ENCODE measurements at regions not wholly inside any gene's neighbourhood (a gene's known extent, or its start where the extent isn't known, plus 50 kb on each side); places are given as distances from the start of the nearest gene placed in this dataset.

- H3K36me3 ChIP-seq = no peaks in the 10 kb centered on the region
- H3K27ac ChIP-seq = no peak overlapping the region
- 87% methylated on average over 2 of the region's 2 CpGs for WGBS
- no peaks in the 10 kb centered on the region for H3K4me1 ChIP-seq
- no peak overlapping the region for H3K4me3 ChIP-seq
- no peaks in the 10 kb centered on the region for H3K9me3 ChIP-seq
- TF ChIP-seq EP300 (IDR thresholded peaks at IDR 0.05) (no peak), POLR2AphosphoS5 (IDR thresholded peaks at IDR 0.05) (no peak), POLR2A (IDR thresholded peaks at IDR 0.05) (no peak), CTCF (IDR thresholded peaks at IDR 0.05) (no peak)
- DNase-seq (ENCODE audit: low spot score in 2 of 2) = no peak
- H3K27me3 ChIP-seq = no peaks in the 10 kb centered on the region
Measured at GRCh38 chr1:88350648-88351047, 333.4 kb upstream of the PKN2 start.

- Histone ChIP-seq H3K27me3 (no peaks in the 10 kb centered on the region), H3K36me3 (no peaks in the 10 kb centered on the region), H3K9me3 (no peaks in the 10 kb centered on the region), H3K27ac (no peak overlapping the region), H3K4me3 (no peak overlapping the region), H3K4me1 (no peaks in the 10 kb centered on the region)
- 32% methylated on average over 3 of the region's 3 CpGs for WGBS
- no peak for DNase-seq (ENCODE audit: low spot score in 2 of 2)
- no peak for TF ChIP-seq CTCF (IDR thresholded peaks at IDR 0.05)
- TF ChIP-seq EP300 (IDR thresholded peaks at IDR 0.05) = no peak
- TF ChIP-seq POLR2AphosphoS5 (IDR thresholded peaks at IDR 0.05) = no peak
- TF ChIP-seq POLR2A (IDR thresholded peaks at IDR 0.05) = no peak
Measured at GRCh38 chr1:88351960-88352359, 332.1 kb upstream of the PKN2 start.

GRCh38 chr1:88354256-88354655, 329.8 kb upstream of the PKN2 start:
- Histone ChIP-seq H3K27me3 (no peaks in the 10 kb centered on the region), H3K4me3 (no peak overlapping the region), H3K27ac (no peak overlapping the region), H3K36me3 (no peaks in the 10 kb centered on the region), H3K9me3 (no peaks in the 10 kb centered on the region), H3K4me1 (no peaks in the 10 kb centered on the region)
- TF ChIP-seq POLR2A (IDR thresholded peaks at IDR 0.05) (no peak), EP300 (IDR thresholded peaks at IDR 0.05) (no peak), CTCF (IDR thresholded peaks at IDR 0.05) (no peak), POLR2AphosphoS5 (IDR thresholded peaks at IDR 0.05) (no peak)
- no peak for DNase-seq (ENCODE audit: low spot score in 2 of 2)
- 79% methylated on average over 1 of the region's 1 CpG for WGBS

GRCh38 chr1:88357729-88358128, 326.3 kb upstream of the PKN2 start:
- H3K27ac ChIP-seq = no peak overlapping the region
- no peaks in the 10 kb centered on the region for H3K4me1 ChIP-seq
- H3K27me3 ChIP-seq = no peaks in the 10 kb centered on the region
- no peak for TF ChIP-seq POLR2AphosphoS5 (IDR thresholded peaks at IDR 0.05)
- TF ChIP-seq POLR2A (IDR thresholded peaks at IDR 0.05) = no peak
- no peak for TF ChIP-seq EP300 (IDR thresholded peaks at IDR 0.05)
- no peak for TF ChIP-seq CTCF (IDR thresholded peaks at IDR 0.05)
- no peak overlapping the region for H3K4me3 ChIP-seq
- 24% methylated on average over 2 of the region's 2 CpGs for WGBS
- no peaks in the 10 kb centered on the region for H3K36me3 ChIP-seq
- no peak for DNase-seq (ENCODE audit: low spot score in 2 of 2)
- H3K9me3 ChIP-seq = no peaks in the 10 kb centered on the region

GRCh38 chr1:88371436-88372023, 312.5 kb upstream of the PKN2 start:
- Histone ChIP-seq H3K9me3 (no peaks in the 10 kb centered on the region), H3K4me3 (no peak overlapping the region), H3K27ac (no peak overlapping the region), H3K36me3 (no peaks in the 10 kb centered on the region), H3K27me3 (no peaks in the 10 kb centered on the region), H3K4me1 (no peaks in the 10 kb centered on the region)
- DNase-seq (ENCODE audit: low spot score in 2 of 2) = no peak
- WGBS = 82% methylated on average over 4 of the region's 4 CpGs
- TF ChIP-seq POLR2A (IDR thresholded peaks at IDR 0.05) = no peak
- no peak for TF ChIP-seq POLR2AphosphoS5 (IDR thresholded peaks at IDR 0.05)
- no peak for TF ChIP-seq CTCF (IDR thresholded peaks at IDR 0.05)
- TF ChIP-seq EP300 (IDR thresholded peaks at IDR 0.05) = no peak

Data from suprapubic skin (tissue), 4 donors.